ENCODE measurements at regions not wholly inside any gene's neighbourhood (a gene's known extent, or its start where the extent isn't known, plus 50 kb on each side); places are given as distances from the start of the nearest gene placed in this dataset.
A peak's percentile ranks its signal among the peaks of the same experiment; 100 is the strongest.

- Histone ChIP-seq H3K9ac (ENCODE audit: low read depth in 1 of 2, low read length in 2 of 2) (no peak overlapping the region), H3K27me3 (ENCODE audit: control insufficient read depth in 2 of 2, insufficient read depth in 2 of 2, low read length in 2 of 2) (no peaks in the 10 kb centered on the region), H3K4me3 (ENCODE audit: low read length in 2 of 2) (no peak overlapping the region), H3K9me3 (ENCODE audit: control insufficient read depth in 2 of 2, low read length in 2 of 2) (no peaks in the 10 kb centered on the region), H3K4me1 (ENCODE audit: control insufficient read depth in 2 of 2, insufficient read depth in 2 of 2, low read length in 2 of 2) (no peaks in the 10 kb centered on the region), H3K36me3 (ENCODE audit: control insufficient read depth in 2 of 2, insufficient read depth in 2 of 2, low read length in 2 of 2) (no peaks in the 10 kb centered on the region), H3K27ac (ENCODE audit: low read depth in 2 of 2, low read length in 2 of 2) (no peak overlapping the region)
Observed at GRCh38 chr3:87627316-87627715, 350.9 kb upstream of the POU1F1 start.

GRCh38 chr3:87626546-87626945, 350.2 kb upstream of the POU1F1 start:
- no peaks in the 10 kb centered on the region for H3K27me3 ChIP-seq (ENCODE audit: control insufficient read depth in 2 of 2, insufficient read depth in 2 of 2, low read length in 2 of 2)
- no peak overlapping the region for H3K4me3 ChIP-seq (ENCODE audit: low read length in 2 of 2)
- H3K36me3 ChIP-seq (ENCODE audit: control insufficient read depth in 2 of 2, insufficient read depth in 2 of 2, low read length in 2 of 2) = no peaks in the 10 kb centered on the region
- no peaks in the 10 kb centered on the region for H3K4me1 ChIP-seq (ENCODE audit: control insufficient read depth in 2 of 2, insufficient read depth in 2 of 2, low read length in 2 of 2)
- no peak overlapping the region for H3K9ac ChIP-seq (ENCODE audit: low read depth in 1 of 2, low read length in 2 of 2)
- H3K27ac ChIP-seq (ENCODE audit: low read depth in 2 of 2, low read length in 2 of 2) = no peak overlapping the region
- no peaks in the 10 kb centered on the region for H3K9me3 ChIP-seq (ENCODE audit: control insufficient read depth in 2 of 2, low read length in 2 of 2)

GRCh38 chr3:87625876-87626275, 349.5 kb upstream of the POU1F1 start:
- no peak overlapping the region for H3K9ac ChIP-seq (ENCODE audit: low read depth in 1 of 2, low read length in 2 of 2)
- H3K36me3 ChIP-seq (ENCODE audit: control insufficient read depth in 2 of 2, insufficient read depth in 2 of 2, low read length in 2 of 2) = no peaks in the 10 kb centered on the region
- no peaks in the 10 kb centered on the region for H3K9me3 ChIP-seq (ENCODE audit: control insufficient read depth in 2 of 2, low read length in 2 of 2)
- no peaks in the 10 kb centered on the region for H3K27me3 ChIP-seq (ENCODE audit: control insufficient read depth in 2 of 2, insufficient read depth in 2 of 2, low read length in 2 of 2)
- no peak overlapping the region for H3K27ac ChIP-seq (ENCODE audit: low read depth in 2 of 2, low read length in 2 of 2)
- no peak overlapping the region for H3K4me3 ChIP-seq (ENCODE audit: low read length in 2 of 2)
- no peaks in the 10 kb centered on the region for H3K4me1 ChIP-seq (ENCODE audit: control insufficient read depth in 2 of 2, insufficient read depth in 2 of 2, low read length in 2 of 2)

GRCh38 chr3:87624860-87625259, 348.5 kb upstream of the POU1F1 start:
- Histone ChIP-seq H3K9me3 (ENCODE audit: control insufficient read depth in 2 of 2, low read length in 2 of 2) (no peaks in the 10 kb centered on the region), H3K4me3 (ENCODE audit: low read length in 2 of 2) (no peak overlapping the region), H3K27ac (ENCODE audit: low read depth in 2 of 2, low read length in 2 of 2) (no peak overlapping the region), H3K4me1 (ENCODE audit: control insufficient read depth in 2 of 2, insufficient read depth in 2 of 2, low read length in 2 of 2) (no peaks in the 10 kb centered on the region), H3K9ac (ENCODE audit: low read depth in 1 of 2, low read length in 2 of 2) (no peak overlapping the region), H3K27me3 (ENCODE audit: control insufficient read depth in 2 of 2, insufficient read depth in 2 of 2, low read length in 2 of 2) (no peaks in the 10 kb centered on the region), H3K36me3 (ENCODE audit: control insufficient read depth in 2 of 2, insufficient read depth in 2 of 2, low read length in 2 of 2) (no peaks in the 10 kb centered on the region)

- Histone ChIP-seq H3K9me3 (ENCODE audit: control insufficient read depth in 2 of 2, low read length in 2 of 2) (no peaks in the 10 kb centered on the region), H3K27me3 (ENCODE audit: control insufficient read depth in 2 of 2, insufficient read depth in 2 of 2, low read length in 2 of 2) (no peaks in the 10 kb centered on the region), H3K36me3 (ENCODE audit: control insufficient read depth in 2 of 2, insufficient read depth in 2 of 2, low read length in 2 of 2) (no peaks in the 10 kb centered on the region), H3K27ac (ENCODE audit: low read depth in 2 of 2, low read length in 2 of 2) (no peak overlapping the region), H3K4me3 (ENCODE audit: low read length in 2 of 2) (no peak overlapping the region), H3K9ac (ENCODE audit: low read depth in 1 of 2, low read length in 2 of 2) (no peak overlapping the region), H3K4me1 (ENCODE audit: control insufficient read depth in 2 of 2, insufficient read depth in 2 of 2, low read length in 2 of 2) (no peaks in the 10 kb centered on the region)
Observed at GRCh38 chr3:87621667-87622066, 345.3 kb upstream of the POU1F1 start.

- H3K9ac ChIP-seq (ENCODE audit: low read depth in 1 of 2, low read length in 2 of 2) = no peak overlapping the region
- H3K4me3 ChIP-seq (ENCODE audit: low read length in 2 of 2) = no peak overlapping the region
- no peaks in the 10 kb centered on the region for H3K36me3 ChIP-seq (ENCODE audit: control insufficient read depth in 2 of 2, insufficient read depth in 2 of 2, low read length in 2 of 2)
- H3K27me3 ChIP-seq (ENCODE audit: control insufficient read depth in 2 of 2, insufficient read depth in 2 of 2, low read length in 2 of 2) = no peaks in the 10 kb centered on the region
- H3K4me1 ChIP-seq (ENCODE audit: control insufficient read depth in 2 of 2, insufficient read depth in 2 of 2, low read length in 2 of 2) = no peaks in the 10 kb centered on the region
- H3K9me3 ChIP-seq (ENCODE audit: control insufficient read depth in 2 of 2, low read length in 2 of 2) = peaks cover 3 to 9% of the 10 kb centered on the region in 2 donors
- H3K27ac ChIP-seq (ENCODE audit: low read depth in 2 of 2, low read length in 2 of 2) = no peak overlapping the region
Observed at GRCh38 chr3:87615506-87615905, 339.1 kb upstream of the POU1F1 start.

- no peak overlapping the region for H3K27ac ChIP-seq (ENCODE audit: low read depth in 2 of 2, low read length in 2 of 2)
- no peak overlapping the region for H3K9ac ChIP-seq (ENCODE audit: low read depth in 1 of 2, low read length in 2 of 2)
- H3K9me3 ChIP-seq (ENCODE audit: control insufficient read depth in 2 of 2, low read length in 2 of 2) = peaks cover 3 to 9% of the 10 kb centered on the region in 2 donors
Observed at GRCh38 chr3:87614998-87615397, 338.6 kb upstream of the POU1F1 start.

GRCh38 chr3:87607234-87607633, 330.9 kb upstream of the POU1F1 start:
- no peak overlapping the region for H3K27ac ChIP-seq (ENCODE audit: low read depth in 2 of 2, low read length in 2 of 2)

More at GRCh38 chr3:87614998-87615397, 338.6 kb upstream of the POU1F1 start:
- Histone ChIP-seq H3K4me1 (ENCODE audit: control insufficient read depth in 2 of 2, insufficient read depth in 2 of 2, low read length in 2 of 2) (no peaks in the 10 kb centered on the region), H3K27me3 (ENCODE audit: control insufficient read depth in 2 of 2, insufficient read depth in 2 of 2, low read length in 2 of 2) (no peaks in the 10 kb centered on the region), H3K36me3 (ENCODE audit: control insufficient read depth in 2 of 2, insufficient read depth in 2 of 2, low read length in 2 of 2) (no peaks in the 10 kb centered on the region), H3K4me3 (ENCODE audit: low read length in 2 of 2) (no peak overlapping the region)

GRCh38 chr3:87595798-87596197, 319.4 kb upstream of the POU1F1 start:
- Histone ChIP-seq H3K27me3 (ENCODE audit: control insufficient read depth in 2 of 2, insufficient read depth in 2 of 2, low read length in 2 of 2) (no peaks in the 10 kb centered on the region), H3K27ac (ENCODE audit: low read depth in 2 of 2, low read length in 2 of 2) (peak overlapping the region in 1 of 2 donors; percentile 56), H3K4me3 (ENCODE audit: low read length in 2 of 2) (no peak overlapping the region), H3K9me3 (ENCODE audit: control insufficient read depth in 2 of 2, low read length in 2 of 2) (no peaks in the 10 kb centered on the region), H3K36me3 (ENCODE audit: control insufficient read depth in 2 of 2, insufficient read depth in 2 of 2, low read length in 2 of 2) (no peaks in the 10 kb centered on the region), H3K9ac (ENCODE audit: low read depth in 1 of 2, low read length in 2 of 2) (no peak overlapping the region), H3K4me1 (ENCODE audit: control insufficient read depth in 2 of 2, insufficient read depth in 2 of 2, low read length in 2 of 2) (peaks cover 0 to 2% of the 10 kb centered on the region in 2 donors)

More at GRCh38 chr3:87607234-87607633, 330.9 kb upstream of the POU1F1 start:
- Histone ChIP-seq H3K27me3 (ENCODE audit: control insufficient read depth in 2 of 2, insufficient read depth in 2 of 2, low read length in 2 of 2) (no peaks in the 10 kb centered on the region), H3K9me3 (ENCODE audit: control insufficient read depth in 2 of 2, low read length in 2 of 2) (peaks cover 0 to 5% of the 10 kb centered on the region in 2 donors), H3K4me3 (ENCODE audit: low read length in 2 of 2) (no peak overlapping the region), H3K4me1 (ENCODE audit: control insufficient read depth in 2 of 2, insufficient read depth in 2 of 2, low read length in 2 of 2) (no peaks in the 10 kb centered on the region), H3K9ac (ENCODE audit: low read depth in 1 of 2, low read length in 2 of 2) (no peak overlapping the region), H3K36me3 (ENCODE audit: control insufficient read depth in 2 of 2, insufficient read depth in 2 of 2, low read length in 2 of 2) (no peaks in the 10 kb centered on the region)

GRCh38 chr3:87581240-87581639, 304.9 kb upstream of the POU1F1 start:
- H3K4me3 ChIP-seq (ENCODE audit: low read length in 2 of 2) = no peak overlapping the region
- H3K9me3 ChIP-seq (ENCODE audit: control insufficient read depth in 2 of 2, low read length in 2 of 2) = no peaks in the 10 kb centered on the region
- H3K9ac ChIP-seq (ENCODE audit: low read depth in 1 of 2, low read length in 2 of 2) = no peak overlapping the region
- no peaks in the 10 kb centered on the region for H3K36me3 ChIP-seq (ENCODE audit: control insufficient read depth in 2 of 2, insufficient read depth in 2 of 2, low read length in 2 of 2)
- no peaks in the 10 kb centered on the region for H3K27me3 ChIP-seq (ENCODE audit: control insufficient read depth in 2 of 2, insufficient read depth in 2 of 2, low read length in 2 of 2)
- no peaks in the 10 kb centered on the region for H3K4me1 ChIP-seq (ENCODE audit: control insufficient read depth in 2 of 2, insufficient read depth in 2 of 2, low read length in 2 of 2)
- H3K27ac ChIP-seq (ENCODE audit: low read depth in 2 of 2, low read length in 2 of 2) = no peak overlapping the region

GRCh38 chr3:87576752-87577151, 300.4 kb upstream of the POU1F1 start:
- Histone ChIP-seq H3K27me3 (ENCODE audit: control insufficient read depth in 2 of 2, insufficient read depth in 2 of 2, low read length in 2 of 2) (no peaks in the 10 kb centered on the region), H3K4me1 (ENCODE audit: control insufficient read depth in 2 of 2, insufficient read depth in 2 of 2, low read length in 2 of 2) (no peaks in the 10 kb centered on the region), H3K36me3 (ENCODE audit: control insufficient read depth in 2 of 2, insufficient read depth in 2 of 2, low read length in 2 of 2) (no peaks in the 10 kb centered on the region), H3K27ac (ENCODE audit: low read depth in 2 of 2, low read length in 2 of 2) (no peak overlapping the region), H3K9me3 (ENCODE audit: control insufficient read depth in 2 of 2, low read length in 2 of 2) (no peaks in the 10 kb centered on the region), H3K4me3 (ENCODE audit: low read length in 2 of 2) (no peak overlapping the region), H3K9ac (ENCODE audit: low read depth in 1 of 2, low read length in 2 of 2) (no peak overlapping the region)
